ENCODE measurements at regions not wholly inside any gene's neighbourhood (a gene's known extent, or its start where the extent isn't known, plus 50 kb on each side); places are given as distances from the start of the nearest gene placed in this dataset.
"Not testable (repeated sequence)": the region's sequence is repeated elsewhere in the genome, so short reads cannot be mapped to it uniquely, and the experiment has no call there.

DNA sequence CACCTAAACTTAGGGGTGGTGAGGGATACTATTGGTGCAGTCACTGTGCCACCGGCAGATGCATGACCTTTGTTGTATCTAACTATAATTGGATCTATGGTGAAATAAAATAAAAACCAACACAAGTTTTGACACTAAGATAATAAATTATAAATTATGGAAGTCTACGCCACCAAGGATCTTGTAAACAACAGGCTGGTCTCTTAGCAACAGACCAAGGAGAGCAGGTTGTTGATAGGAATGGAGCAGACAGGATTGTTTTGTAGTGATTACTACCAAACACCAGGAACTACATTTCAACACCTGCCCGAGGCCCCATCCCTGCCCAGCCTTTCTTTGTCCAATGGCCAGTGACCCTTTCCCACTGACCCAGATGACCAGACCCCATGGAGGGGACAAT is 1178.0 kb downstream of the VRK1 start:
- intact Hi-C loops (cut with micrococcal nuclease): loop anchor here (5.0 to 10.0 kb wide), 8 partner anchors 268 to 1217 kb away; no protein-coding TSS in a partner anchor

GRCh38 chr14:97975962-97976361 is 1178.8 kb downstream of the VRK1 start:
- intact Hi-C loops (cut with micrococcal nuclease): loop anchor here (2.0 to 10.0 kb wide), 9 partner anchors 269 to 1297 kb away; partner anchors contain the start of gene BCL11B

GRCh38 chr14:97976861-97977260 is 1179.7 kb downstream of the VRK1 start:
- intact Hi-C loops (cut with micrococcal nuclease): loop anchor here (2.0 to 10.0 kb wide), 9 partner anchors 270 to 1296 kb away; partner anchors contain the start of gene BCL11B

- intact Hi-C loops (cut with micrococcal nuclease): loop anchor here (1.0 to 10.0 kb wide), 11 partner anchors 17 to 1295 kb away; partner anchors contain the start of gene BCL11B
These were observed 1180.6 kb downstream of the VRK1 start for GRCh38 chr14:97977651-97978261.

GRCh38 chr14:97978341-97978740 is 1181.2 kb downstream of the VRK1 start:
- intact Hi-C loops (cut with micrococcal nuclease): loop anchor here (1.0 to 10.0 kb wide), 10 partner anchors 16 to 1214 kb away; no protein-coding TSS in a partner anchor

GRCh38 chr14:97993508-97994019 is 1196.4 kb downstream of the VRK1 start:
- intact Hi-C loops (cut with micrococcal nuclease): loop anchor here (1.0 kb wide), 1 partner anchor 15 kb away; no protein-coding TSS in a partner anchor

- intact Hi-C loops (cut with micrococcal nuclease): loop anchor here (1.0 kb wide), 1 partner anchor 16 kb away; no protein-coding TSS in a partner anchor
These were observed 1196.9 kb downstream of the VRK1 start for GRCh38 chr14:97994020-97994531.

- intact Hi-C loops (cut with micrococcal nuclease): no loop called here
These were observed 1197.9 kb downstream of the VRK1 start for GRCh38 chr14:97995038-97995437.

GRCh38 chr14:97995531-97995930 is 1198.3 kb downstream of the VRK1 start:
- intact Hi-C loops (cut with micrococcal nuclease): no loop called here

GRCh38 chr14:98006008-98006407 is 1208.8 kb downstream of the VRK1 start:
- intact Hi-C loops (cut with micrococcal nuclease): no loop called here

DNA sequence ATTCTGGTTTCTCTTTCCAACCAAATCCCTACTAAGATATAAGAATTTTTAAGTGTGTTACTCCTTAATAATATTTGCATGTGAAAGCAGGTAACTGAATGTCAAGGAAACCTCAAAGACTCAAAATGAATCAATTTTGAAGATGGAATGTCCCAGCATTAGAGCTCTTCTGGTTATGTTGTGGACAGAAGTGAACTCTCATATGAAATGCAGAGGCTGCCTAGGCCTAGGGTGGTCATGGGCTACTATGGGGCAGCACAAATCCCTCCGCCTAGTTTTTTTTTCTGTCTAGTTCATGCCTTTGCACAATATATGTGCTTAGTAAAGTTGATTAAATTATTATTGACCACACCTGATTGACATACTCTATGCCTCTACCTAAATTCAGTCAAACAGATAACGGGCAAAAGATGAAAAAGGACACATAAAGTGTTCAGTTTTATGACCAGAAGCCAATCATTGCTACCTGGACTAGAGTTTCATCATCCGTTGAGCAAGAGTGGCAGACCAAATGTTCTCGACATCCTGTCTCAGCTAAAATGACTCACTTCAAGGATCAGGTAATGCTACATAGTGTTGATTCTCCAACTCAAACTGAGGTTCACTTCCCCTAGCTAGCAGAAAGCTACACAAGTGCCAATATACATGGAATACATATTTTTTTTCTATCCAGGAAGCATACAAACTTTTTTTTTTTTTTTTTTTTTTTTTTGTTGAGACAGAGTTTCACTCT is 1211.4 kb downstream of the VRK1 start:
- intact Hi-C loops (cut with micrococcal nuclease): no loop called here

GRCh38 chr14:98009177-98009576 is 1212.0 kb downstream of the VRK1 start:
- intact Hi-C loops (cut with micrococcal nuclease): not testable (repeated sequence)

- intact Hi-C loops (cut with micrococcal nuclease): no loop called here
These were observed 1213.6 kb downstream of the VRK1 start for GRCh38 chr14:98010784-98011183.

GRCh38 chr14:98014851-98015615 is 1217.9 kb downstream of the VRK1 start:
- intact Hi-C loops (cut with micrococcal nuclease): no loop called here

DNA sequence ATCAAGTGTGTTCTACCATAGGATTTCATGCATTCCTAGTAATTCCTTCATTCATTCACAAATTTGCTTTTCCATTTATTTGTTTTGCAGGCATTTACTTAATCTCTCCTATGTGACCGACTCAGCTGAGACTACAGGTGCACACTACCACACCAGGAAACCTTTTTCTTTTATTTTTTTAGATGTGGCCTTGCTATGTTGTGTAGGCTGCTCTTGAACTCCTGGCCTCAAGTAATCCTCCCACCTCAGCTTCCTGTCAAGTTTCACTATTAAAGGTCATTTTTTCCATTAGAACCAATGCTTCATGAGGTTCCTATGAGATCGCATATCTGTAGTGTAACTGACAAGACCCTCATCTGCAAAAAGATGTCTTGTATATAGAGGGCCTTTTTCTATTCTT is 1218.7 kb downstream of the VRK1 start:
- intact Hi-C loops (cut with micrococcal nuclease): no loop called here

- intact Hi-C loops (cut with micrococcal nuclease): no loop called here
These were observed 1221.4 kb downstream of the VRK1 start for GRCh38 chr14:98018628-98019027.

- intact Hi-C loops (cut with micrococcal nuclease): no loop called here
These were observed 1225.6 kb downstream of the VRK1 start for GRCh38 chr14:98022541-98023520.

GRCh38 chr14:98028162-98028561 is 1231.0 kb downstream of the VRK1 start:
- intact Hi-C loops (cut with micrococcal nuclease): no loop called here

- intact Hi-C loops (cut with micrococcal nuclease): no loop called here
These were observed 1236.6 kb downstream of the BCL11B start for GRCh38 chr14:98035396-98035795.

DNA sequence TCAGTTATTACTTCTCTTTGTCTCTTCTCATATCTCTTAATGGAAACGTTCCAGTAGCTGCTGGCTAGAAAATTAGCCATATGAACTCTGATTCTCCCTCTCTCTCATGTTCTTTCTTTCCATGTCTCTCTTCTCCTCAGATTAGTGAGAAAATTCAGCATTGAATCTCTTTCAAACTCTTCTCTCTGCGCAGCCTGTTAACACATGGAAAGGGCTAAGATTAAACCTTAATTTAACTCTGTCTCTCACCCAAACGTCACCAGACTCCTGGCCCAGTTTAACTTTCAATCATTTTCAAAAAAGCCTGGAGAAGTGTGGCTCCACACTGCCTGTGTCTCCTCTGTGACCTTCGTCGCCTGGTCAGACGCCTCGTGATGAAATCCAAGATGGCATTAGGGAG is 1234.2 kb downstream of the BCL11B start:
- intact Hi-C loops (cut with micrococcal nuclease): no loop called here
